ELF-1 (cell line): ENCODE measurements at regions not wholly inside any gene's neighbourhood (a gene's known extent, or its start where the extent isn't known, plus 50 kb on each side); places are given as distances from the start of the nearest gene placed in this dataset.
A peak's percentile ranks its signal among the peaks of the same experiment; 100 is the strongest.
"Not testable (repeated sequence)": the region's sequence is repeated elsewhere in the genome, so short reads cannot be mapped to it uniquely, and the experiment has no call there.

Experiments used
- DNase-seq: peaks from one replicate; pipeline ENCODE4 v3.0.0-alpha.2; 2016; ENCODE audit warnings: low read depth, low spot score

- DNase-seq, result no peak
Measured at GRCh38 chr16:8115814-8116213, 474.5 kb downstream of the TMEM114 start.

GRCh38 chr16:8114941-8115340 is 475.4 kb downstream of the TMEM114 start:
- DNase-seq, result not testable (repeated sequence)

- DNase-seq, result no peak
Measured at GRCh38 chr16:8113843-8114242, 476.5 kb downstream of the TMEM114 start.

GRCh38 chr16:8110572-8111514 is 479.5 kb downstream of the TMEM114 start:
- peak; percentile 5 for DNase-seq

GRCh38 chr16:8109510-8110369 is 480.6 kb downstream of the TMEM114 start:
- DNase-seq, result no peak

- no peak for DNase-seq
Measured at GRCh38 chr16:8108991-8109509, 481.3 kb downstream of the TMEM114 start.

GRCh38 chr16:8107296-8107695 is 483.0 kb downstream of the TMEM114 start:
- no peak for DNase-seq

- no peak for DNase-seq
Measured at GRCh38 chr16:8103649-8104289, 486.5 kb downstream of the TMEM114 start.

GRCh38 chr16:8099586-8099985 is 490.7 kb downstream of the TMEM114 start:
- DNase-seq, result no peak

- DNase-seq, result no peak
Measured at GRCh38 chr16:8098947-8099512, 491.3 kb downstream of the TMEM114 start.

GRCh38 chr16:8096211-8096610 is 494.1 kb downstream of the TMEM114 start:
- no peak for DNase-seq

- DNase-seq, result no peak
Measured at GRCh38 chr16:8094696-8095095, 495.6 kb downstream of the TMEM114 start.

- no peak for DNase-seq
Measured at GRCh38 chr16:8088820-8089338, 501.4 kb downstream of the TMEM114 start.

- no peak for DNase-seq
Measured at GRCh38 chr16:8087597-8088289, 502.6 kb downstream of the TMEM114 start.

- DNase-seq, result no peak
Measured at GRCh38 chr16:8087146-8087545, 503.2 kb downstream of the TMEM114 start.

- DNase-seq, result no peak
Measured at GRCh38 chr16:8084882-8085281, 505.4 kb downstream of the TMEM114 start.

GRCh38 chr16:8084302-8084701 is 506.0 kb downstream of the TMEM114 start:
- no peak for DNase-seq

- DNase-seq, result no peak
Measured at GRCh38 chr16:8083560-8083959, 506.8 kb downstream of the TMEM114 start.

GRCh38 chr16:8080817-8081216 is 509.5 kb downstream of the TMEM114 start:
- no peak for DNase-seq

GRCh38 chr16:8075271-8075670 is 515.0 kb downstream of the TMEM114 start:
- DNase-seq, result no peak

- DNase-seq, result no peak
Measured at GRCh38 chr16:8070506-8070905, 519.8 kb downstream of the TMEM114 start.
